PC-3 (cell line): ENCODE measurements at regions not wholly inside any gene's neighbourhood (a gene's known extent, or its start where the extent isn't known, plus 50 kb on each side); places are given as distances from the start of the nearest gene placed in this dataset.

ENCODE experiments used
- EZH2phosphoT487 ChIP-seq: fragments of 300-600 bp; sonication (generic); IDR thresholded peaks from 2 replicates; pipeline ENCODE4 v1.6.1; 2018; ENCODE audit warnings: mild to moderate bottlenecking, antibody characterized with exemption, low read length, borderline replicate concordance
- TF ChIP-seq, protein P1 (sequence below): fragments of 300-600 bp; sonication (generic); conservative IDR thresholded peaks from 2 replicates; pipeline ENCODE4 v1.5.1; 2017; ENCODE audit warnings: antibody characterized with exemption, low read depth, mild to moderate bottlenecking, low read length

GRCh38 chr1:29670752-29671151 lies 434.4 kb downstream of the PTPRU start:
- TF ChIP-seq, protein P1, sequence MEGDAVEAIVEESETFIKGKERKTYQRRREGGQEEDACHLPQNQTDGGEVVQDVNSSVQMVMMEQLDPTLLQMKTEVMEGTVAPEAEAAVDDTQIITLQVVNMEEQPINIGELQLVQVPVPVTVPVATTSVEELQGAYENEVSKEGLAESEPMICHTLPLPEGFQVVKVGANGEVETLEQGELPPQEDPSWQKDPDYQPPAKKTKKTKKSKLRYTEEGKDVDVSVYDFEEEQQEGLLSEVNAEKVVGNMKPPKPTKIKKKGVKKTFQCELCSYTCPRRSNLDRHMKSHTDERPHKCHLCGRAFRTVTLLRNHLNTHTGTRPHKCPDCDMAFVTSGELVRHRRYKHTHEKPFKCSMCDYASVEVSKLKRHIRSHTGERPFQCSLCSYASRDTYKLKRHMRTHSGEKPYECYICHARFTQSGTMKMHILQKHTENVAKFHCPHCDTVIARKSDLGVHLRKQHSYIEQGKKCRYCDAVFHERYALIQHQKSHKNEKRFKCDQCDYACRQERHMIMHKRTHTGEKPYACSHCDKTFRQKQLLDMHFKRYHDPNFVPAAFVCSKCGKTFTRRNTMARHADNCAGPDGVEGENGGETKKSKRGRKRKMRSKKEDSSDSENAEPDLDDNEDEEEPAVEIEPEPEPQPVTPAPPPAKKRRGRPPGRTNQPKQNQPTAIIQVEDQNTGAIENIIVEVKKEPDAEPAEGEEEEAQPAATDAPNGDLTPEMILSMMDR, result no peak
- no peak for TF ChIP-seq EZH2phosphoT487
